GM23248 (cell line): ENCODE measurements at regions not wholly inside any gene's neighbourhood (a gene's known extent, or its start where the extent isn't known, plus 50 kb on each side); places are given as distances from the start of the nearest gene placed in this dataset.

Experiments used
- DNase-seq: peaks from one replicate; pipeline ENCODE4 v3.0.0-alpha.2; 2015
- H2AFZ ChIP-seq: fragments of 200-600 bp; sonication (generic); 2 replicates; pipeline ENCODE4 v1.6.1; 2016; ENCODE audit warnings: antibody characterized with exemption
- H3F3A ChIP-seq: fragments of 200-600 bp; sonication (generic); 2 replicates; pipeline ENCODE4 v1.6.1; 2016; ENCODE audit warnings: mild to moderate bottlenecking, antibody characterized with exemption, mixed run types; ENCODE audit not compliant: insufficient read depth
- H3K27ac ChIP-seq: fragments of 200-600 bp; sonication (generic); 2 replicates; pipeline ENCODE4 v1.5.1; 2016; ENCODE audit warnings: mild to moderate bottlenecking
- H3K27me3 ChIP-seq: fragments of 200-600 bp; sonication (generic); replicated peaks from 2 replicates; pipeline ENCODE4 v1.6.1; 2016; ENCODE audit warnings: mild to moderate bottlenecking; ENCODE audit not compliant: insufficient read depth
- H3K36me3 ChIP-seq: fragments of 200-600 bp; sonication (generic); 2 replicates; pipeline ENCODE4 v1.6.1; 2016; ENCODE audit warnings: low read depth, mild to moderate bottlenecking
- H3K4me1 ChIP-seq: fragments of 200-600 bp; sonication (generic); 2 replicates; pipeline ENCODE4 v1.6.1; 2016; ENCODE audit warnings: mild to moderate bottlenecking; ENCODE audit not compliant: insufficient read depth
- H3K4me2 ChIP-seq: fragments of 200-600 bp; sonication (generic); one replicate; pipeline ENCODE4 v1.6.1; 2016; ENCODE audit warnings: mild to moderate bottlenecking; ENCODE audit not compliant: unreplicated experiment
- H3K4me3 ChIP-seq: fragments of 200-600 bp; sonication (generic); 2 replicates; pipeline ENCODE4 v1.5.1; 2016; ENCODE audit warnings: mild to moderate bottlenecking
- H3K79me2 ChIP-seq: fragments of 200-600 bp; sonication (generic); 2 replicates; pipeline ENCODE4 v1.6.1; 2016; ENCODE audit warnings: mild to moderate bottlenecking; ENCODE audit not compliant: insufficient read depth
- H3K9ac ChIP-seq: fragments of 200-600 bp; sonication (generic); 2 replicates; pipeline ENCODE4 v1.6.1; 2016; ENCODE audit warnings: mild to moderate bottlenecking
- H3K9me2 ChIP-seq: fragments of 200-600 bp; sonication (generic); 2 replicates; pipeline ENCODE4 v1.6.1; 2016; ENCODE audit warnings: mixed run types, mild to moderate bottlenecking, moderate library complexity; ENCODE audit not compliant: insufficient read depth
- H3K9me3 ChIP-seq: fragments of 200-600 bp; sonication (generic); one replicate; pipeline ENCODE4 v1.6.1; 2017; ENCODE audit warnings: low read depth
- H4K20me1 ChIP-seq: fragments of 200-600 bp; sonication (generic); 2 replicates; pipeline ENCODE4 v1.6.0; 2016; ENCODE audit not compliant: insufficient read depth
- EZH2 ChIP-seq: fragments of 200-600 bp; sonication (generic); IDR thresholded peaks from 2 replicates; pipeline ENCODE4 v1.6.1; 2018; ENCODE audit warnings: antibody characterized with exemption, mild to moderate bottlenecking; ENCODE audit not compliant: insufficient read depth, poor library complexity, severe bottlenecking
- EZH2phosphoT487 ChIP-seq: fragments of 200-600 bp; sonication (generic); IDR thresholded peaks from 2 replicates; pipeline ENCODE4 v1.6.1; 2018; ENCODE audit warnings: antibody characterized with exemption, moderate library complexity, mild to moderate bottlenecking, low read depth; ENCODE audit not compliant: insufficient read depth
- WGBS, 2 experiments: methylation state at CpG; one replicate each; pipeline ENCODE4 v1.1.6; 2015 to 2017; ENCODE audit warnings: low lambda C conversion rate in 2 of 2, low coverage in 1 of 2; ENCODE audit errors: missing lambda C conversion rate in 2 of 2; 5-methylcytosine and 5-hydroxymethylcytosine counted together
- in situ Hi-C: fragments of 300-500 bp; cut with MboI; formaldehyde crosslinking; loops from 2 replicates; pipeline ENCODE4 v1.15.0; 2020

- Histone ChIP-seq H3K36me3 (no peaks in the 10 kb centered on the region), H3K4me2 (no peak overlapping the region), H3K79me2 (no peaks in the 10 kb centered on the region), H3K27me3 (no peaks in the 10 kb centered on the region), H3K4me3 (no peak overlapping the region), H3K9me3 (no peaks in the 10 kb centered on the region), H3F3A (no peaks in the 10 kb centered on the region), H2AFZ (no peak overlapping the region), H3K9ac (no peak overlapping the region), H3K9me2 (no peaks in the 10 kb centered on the region), H3K4me1 (no peaks in the 10 kb centered on the region), H4K20me1 (no peaks in the 10 kb centered on the region; the same call in 1 of the 2 replicates), H3K27ac (no peak overlapping the region)
- no peak for DNase-seq
- no peak for TF ChIP-seq EZH2
- TF ChIP-seq EZH2phosphoT487: no peak
- in situ Hi-C loops: no loop called here
Measured at GRCh38 chr4:23741681-23742191, 148.1 kb downstream of the PPARGC1A start.

GRCh38 chr4:23737571-23737970, 152.3 kb downstream of the PPARGC1A start:
- H3K79me2 ChIP-seq: no peaks in the 10 kb centered on the region
- H3K9me3 ChIP-seq: no peaks in the 10 kb centered on the region
- H3K4me2 ChIP-seq: no peak overlapping the region
- no peaks in the 10 kb centered on the region for H3K4me1 ChIP-seq
- no peaks in the 10 kb centered on the region for H4K20me1 ChIP-seq
- H3K27me3 ChIP-seq: no peaks in the 10 kb centered on the region
- no peak overlapping the region for H3K27ac ChIP-seq
- no peaks in the 10 kb centered on the region for H3K9me2 ChIP-seq
- no peaks in the 10 kb centered on the region for H3K36me3 ChIP-seq
- no peak for DNase-seq
- H3K4me3 ChIP-seq: no peak overlapping the region
- 31 to 42% methylated on average over 3 of the region's 3 CpGs for WGBS, 2 experiments
- no peak overlapping the region for H3K9ac ChIP-seq
- in situ Hi-C loops: no loop called here
- H2AFZ ChIP-seq: no peak overlapping the region
- no peaks in the 10 kb centered on the region for H3F3A ChIP-seq
- no peak for TF ChIP-seq EZH2

GRCh38 chr4:23736466-23736865, 153.4 kb downstream of the PPARGC1A start:
- Histone ChIP-seq H3K9me2 (no peaks in the 10 kb centered on the region), H2AFZ (no peak overlapping the region), H3K4me2 (no peak overlapping the region), H3K36me3 (no peaks in the 10 kb centered on the region), H3K9ac (no peak overlapping the region), H3K4me1 (no peaks in the 10 kb centered on the region), H3K27me3 (no peaks in the 10 kb centered on the region), H3K9me3 (no peaks in the 10 kb centered on the region), H4K20me1 (no peaks in the 10 kb centered on the region), H3K4me3 (no peak overlapping the region), H3F3A (no peaks in the 10 kb centered on the region), H3K79me2 (no peaks in the 10 kb centered on the region), H3K27ac (no peak overlapping the region)
- in situ Hi-C loops: no loop called here
- 40 to 41% methylated on average over 1 of the region's 1 CpG for WGBS, 2 experiments
- no peak for TF ChIP-seq EZH2
- TF ChIP-seq EZH2phosphoT487: no peak
- DNase-seq: no peak

- Histone ChIP-seq H3K36me3 (no peaks in the 10 kb centered on the region), H3F3A (no peaks in the 10 kb centered on the region), H3K79me2 (no peaks in the 10 kb centered on the region), H2AFZ (no peak overlapping the region), H3K9me2 (no peaks in the 10 kb centered on the region), H3K9me3 (no peaks in the 10 kb centered on the region), H3K27ac (no peak overlapping the region), H3K4me3 (no peak overlapping the region), H3K27me3 (no peaks in the 10 kb centered on the region), H3K4me1 (no peaks in the 10 kb centered on the region), H3K9ac (no peak overlapping the region), H4K20me1 (no peaks in the 10 kb centered on the region), H3K4me2 (no peak overlapping the region)
- 7 to 13% methylated on average over 1 of the region's 1 CpG for WGBS, 2 experiments
- DNase-seq: no peak
- TF ChIP-seq EZH2phosphoT487 (no peak), EZH2 (no peak)
- in situ Hi-C loops: no loop called here
Measured at GRCh38 chr4:23734000-23734399, 155.8 kb downstream of the PPARGC1A start.

- TF ChIP-seq EZH2phosphoT487 (no peak), EZH2 (no peak)
Measured at GRCh38 chr4:23733476-23733875, 156.4 kb downstream of the PPARGC1A start.

More at GRCh38 chr4:23733476-23733875, 156.4 kb downstream of the PPARGC1A start:
- H3K27ac ChIP-seq: no peak overlapping the region
- no peaks in the 10 kb centered on the region for H3K9me2 ChIP-seq
- no peak overlapping the region for H2AFZ ChIP-seq
- in situ Hi-C loops: no loop called here
- H3K4me1 ChIP-seq: no peaks in the 10 kb centered on the region
- no peaks in the 10 kb centered on the region for H3K27me3 ChIP-seq
- DNase-seq: no peak
- no peaks in the 10 kb centered on the region for H4K20me1 ChIP-seq
- no peaks in the 10 kb centered on the region for H3K79me2 ChIP-seq
- no peak overlapping the region for H3K9ac ChIP-seq
- H3F3A ChIP-seq: no peaks in the 10 kb centered on the region
- no peak overlapping the region for H3K4me3 ChIP-seq
- H3K36me3 ChIP-seq: no peaks in the 10 kb centered on the region
- H3K9me3 ChIP-seq: no peaks in the 10 kb centered on the region
- WGBS, 2 experiments: 16 to 30% methylated on average over 2 of the region's 2 CpGs
- no peak overlapping the region for H3K4me2 ChIP-seq
